NCI-H524 treated with DMSO at 0.1 percent for 48 hours (cell line): ENCODE measurements at regions not wholly inside any gene's neighbourhood (a gene's known extent, or its start where the extent isn't known, plus 50 kb on each side); places are given as distances from the start of the nearest gene placed in this dataset.
"Not testable (repeated sequence)": the region's sequence is repeated elsewhere in the genome, so short reads cannot be mapped to it uniquely, and the experiment has no call there.

ENCODE experiments used
- DNase-seq: peaks from one replicate; lab custom pipeline; 2025; lab: John Stamatoyannopoulos, UW

- not testable (repeated sequence) for DNase-seq
Measured at GRCh38 chr5:126155298-126155697, 267.9 kb upstream of the GRAMD2B start.

- DNase-seq = no peak
Measured at GRCh38 chr5:126166368-126166767, 256.8 kb upstream of the GRAMD2B start.

- DNase-seq = no peak
Measured at GRCh38 chr5:126168785-126169184, 254.4 kb upstream of the GRAMD2B start.

DNA sequence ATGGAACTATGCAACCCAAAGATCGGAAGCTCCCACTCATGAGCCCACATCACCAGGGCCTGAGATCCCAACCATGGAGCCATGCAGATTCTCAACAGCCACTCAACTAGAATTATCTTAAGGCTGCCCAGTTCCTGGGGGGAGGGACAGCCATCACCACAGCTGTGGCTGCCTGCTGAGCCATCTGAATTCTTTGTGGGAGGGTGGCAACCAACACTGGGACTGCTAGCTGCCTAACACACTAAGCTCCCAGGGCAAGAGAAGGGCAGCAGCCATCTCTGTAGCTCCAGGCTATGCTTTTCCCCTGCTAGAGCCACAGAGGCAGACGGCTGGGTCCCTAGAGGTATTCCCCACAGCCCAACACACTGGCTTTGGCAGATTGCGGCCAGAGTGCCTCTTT, 251.3 kb upstream of the GRAMD2B start:
- no peak for DNase-seq

DNA sequence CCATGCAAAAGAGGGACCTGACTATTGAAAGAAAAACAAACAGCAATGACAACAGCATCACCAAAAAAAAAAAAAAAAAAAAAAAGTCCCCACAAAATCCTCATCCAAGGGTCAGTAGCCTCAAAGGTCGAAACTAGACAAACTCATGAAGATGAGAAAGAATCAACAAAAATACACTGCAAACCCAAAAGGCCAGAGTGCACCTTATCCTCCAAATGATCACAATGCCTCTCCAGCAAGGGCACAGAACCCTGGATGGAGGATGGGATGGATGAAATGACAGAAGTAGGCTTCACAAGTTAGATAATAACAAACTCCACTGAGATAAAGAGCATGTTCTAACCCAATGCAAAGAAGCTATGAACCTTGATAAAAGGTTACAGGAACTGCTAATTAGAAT, 250.4 kb upstream of the GRAMD2B start:
- DNase-seq = no peak

GRCh38 chr5:126178521-126178920, 244.7 kb upstream of the GRAMD2B start:
- no peak for DNase-seq

GRCh38 chr5:126182971-126183695, 240.1 kb upstream of the GRAMD2B start:
- no peak for DNase-seq

DNA sequence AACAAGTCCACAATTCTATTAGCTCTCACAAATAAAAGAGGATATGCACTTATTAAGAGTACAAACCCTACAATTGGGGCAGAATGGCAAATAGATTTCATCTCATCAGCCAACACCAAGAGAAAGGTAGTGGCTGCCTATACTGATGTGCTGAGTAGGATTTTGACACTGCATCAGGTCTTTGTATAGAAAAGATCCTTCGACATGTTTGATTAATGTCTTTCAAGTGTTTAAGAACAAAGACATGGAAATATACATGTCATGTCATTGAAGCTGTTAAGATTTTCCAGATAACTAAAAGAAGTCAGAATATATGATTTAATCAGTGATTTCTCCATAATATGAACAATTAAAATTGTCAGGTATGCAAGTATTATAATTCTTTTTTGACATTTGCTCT, 238.7 kb upstream of the GRAMD2B start:
- DNase-seq = no peak

GRCh38 chr5:126186210-126186609, 237.0 kb upstream of the GRAMD2B start:
- no peak for DNase-seq

DNA sequence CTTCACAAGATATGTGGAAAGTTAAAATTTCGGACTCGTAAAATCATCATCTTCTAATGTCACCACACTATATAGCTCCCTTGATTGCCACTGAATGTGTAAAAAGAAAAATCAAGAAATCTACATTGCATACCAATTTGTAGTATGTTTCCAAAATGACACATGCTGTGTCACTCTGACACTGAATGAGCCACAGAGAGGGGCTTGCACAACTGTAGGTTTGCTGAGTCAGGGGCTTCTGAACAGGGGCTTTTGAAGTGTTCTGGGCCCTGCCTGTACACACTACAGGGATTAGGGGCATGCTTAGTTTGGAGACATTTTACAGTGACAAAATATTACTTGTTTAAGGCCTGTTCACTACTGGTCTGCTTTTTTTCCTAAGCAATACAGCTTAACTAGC, 234.4 kb upstream of the GRAMD2B start:
- no peak for DNase-seq

GRCh38 chr5:126189231-126189630, 234.0 kb upstream of the GRAMD2B start:
- no peak for DNase-seq

DNA sequence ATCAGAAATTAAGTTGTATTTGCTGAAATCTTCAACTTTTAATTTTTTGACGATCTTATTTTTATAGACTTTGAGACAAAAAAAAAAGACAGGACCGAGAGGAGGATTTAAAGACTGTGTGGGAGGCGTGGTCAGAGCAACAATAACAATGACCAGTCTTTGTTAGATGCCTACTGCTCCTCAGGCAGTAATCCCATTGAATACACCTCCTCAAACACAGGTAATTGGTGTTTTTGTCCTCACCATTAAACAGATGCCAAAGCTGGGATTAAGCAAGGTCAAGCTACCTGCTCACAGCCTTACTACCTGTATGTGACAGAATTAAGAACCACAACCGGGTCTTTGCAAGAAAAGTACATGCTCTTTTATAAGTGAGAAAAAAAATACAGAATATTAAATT, 233.3 kb upstream of the GRAMD2B start:
- no peak for DNase-seq

DNA sequence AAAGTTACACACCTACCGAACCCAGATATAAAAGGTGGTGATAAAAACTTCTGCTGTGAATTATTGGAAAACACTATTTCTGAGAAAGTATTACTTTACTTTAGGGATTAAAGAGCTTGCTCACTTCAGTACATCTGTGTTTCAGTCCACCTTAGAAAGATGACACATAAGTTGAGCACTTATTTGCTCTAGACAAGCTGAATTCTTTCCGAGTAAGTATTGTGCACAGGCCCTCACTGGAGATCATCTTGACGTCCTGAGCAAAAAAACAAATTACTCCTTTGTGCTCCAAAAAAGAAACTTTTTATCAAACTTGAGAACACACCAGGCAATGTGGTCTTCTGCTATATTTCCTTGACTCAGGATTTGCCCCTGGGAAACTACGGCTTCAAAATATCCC, 231.0 kb upstream of the GRAMD2B start:
- no peak for DNase-seq

DNA sequence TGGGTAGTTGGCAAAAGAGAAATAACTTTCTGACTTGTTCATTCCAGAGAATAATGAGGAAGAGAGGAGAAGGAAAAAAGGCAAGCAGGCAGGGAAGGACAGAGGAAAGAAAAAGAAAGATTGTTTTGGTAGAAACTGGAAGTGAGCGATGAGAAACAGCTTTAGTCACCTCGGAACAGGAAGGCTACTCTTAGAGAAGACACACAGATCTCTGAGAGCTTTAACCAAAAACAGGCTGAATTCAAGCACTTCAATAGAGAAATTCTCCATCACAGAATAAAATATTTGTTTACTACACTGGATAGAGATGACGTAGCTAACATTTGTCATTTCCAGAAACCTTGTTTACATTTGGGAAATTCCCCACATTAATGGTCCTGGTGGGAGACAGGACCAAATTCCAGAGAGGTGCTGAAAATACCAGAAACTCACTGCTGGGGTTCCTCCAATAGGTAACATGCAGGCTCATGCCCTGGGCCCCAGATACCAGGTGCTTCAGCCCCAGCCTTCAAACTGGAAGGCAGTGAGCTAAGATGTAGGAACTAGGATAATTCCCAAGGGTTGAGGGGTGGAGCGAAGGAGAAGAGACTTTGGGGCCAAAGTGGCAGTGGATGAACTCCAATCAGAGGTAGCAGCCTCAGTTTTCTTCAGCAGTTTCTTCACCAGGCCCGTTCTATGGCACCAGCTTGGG, 227.7 kb upstream of the GRAMD2B start:
- no peak for DNase-seq

- no peak for DNase-seq
Measured at GRCh38 chr5:126198531-126198930, 224.7 kb upstream of the GRAMD2B start.

DNA sequence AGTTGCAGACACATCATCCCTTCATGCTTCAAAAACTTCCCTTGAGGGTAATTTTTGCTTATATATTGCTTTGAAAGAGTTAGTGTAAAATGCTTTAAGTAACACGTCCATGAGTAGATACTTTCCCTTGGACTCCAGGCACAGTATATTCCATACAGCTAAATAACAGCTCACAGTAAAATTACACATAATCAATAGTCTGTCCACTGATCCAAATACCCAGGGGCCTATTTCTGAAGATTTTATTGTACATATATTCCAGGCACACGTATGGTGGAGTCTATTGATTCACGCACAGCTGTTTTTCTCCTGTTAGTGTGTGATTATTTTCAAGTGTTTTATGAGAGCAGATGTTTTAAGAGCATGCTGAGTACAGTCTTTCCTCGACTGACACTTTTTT, 223.7 kb upstream of the GRAMD2B start:
- DNase-seq = no peak

GRCh38 chr5:126208691-126209090, 214.5 kb upstream of the GRAMD2B start:
- no peak for DNase-seq

DNA sequence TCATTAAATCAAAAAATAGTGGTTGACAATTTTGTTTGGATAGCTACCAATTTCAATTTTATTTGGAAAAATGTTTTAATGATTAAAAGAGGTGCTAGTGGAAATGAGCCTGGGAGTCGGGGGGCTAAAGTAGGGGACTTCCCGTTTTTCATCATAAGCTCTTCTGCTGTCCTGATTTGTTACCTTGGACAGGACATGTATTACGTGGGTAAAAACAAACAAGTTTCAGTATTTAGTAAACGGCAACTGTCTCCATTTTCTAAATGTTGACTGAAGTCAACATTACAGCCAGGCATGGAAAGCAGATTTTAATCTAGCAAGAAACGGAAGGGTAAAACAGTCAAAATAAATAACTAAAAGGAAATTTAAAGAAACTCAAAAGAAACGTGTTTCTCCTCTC, 212.3 kb upstream of the GRAMD2B start:
- no peak for DNase-seq

- DNase-seq = no peak
Measured at GRCh38 chr5:126219616-126220015, 203.6 kb upstream of the GRAMD2B start.

DNA sequence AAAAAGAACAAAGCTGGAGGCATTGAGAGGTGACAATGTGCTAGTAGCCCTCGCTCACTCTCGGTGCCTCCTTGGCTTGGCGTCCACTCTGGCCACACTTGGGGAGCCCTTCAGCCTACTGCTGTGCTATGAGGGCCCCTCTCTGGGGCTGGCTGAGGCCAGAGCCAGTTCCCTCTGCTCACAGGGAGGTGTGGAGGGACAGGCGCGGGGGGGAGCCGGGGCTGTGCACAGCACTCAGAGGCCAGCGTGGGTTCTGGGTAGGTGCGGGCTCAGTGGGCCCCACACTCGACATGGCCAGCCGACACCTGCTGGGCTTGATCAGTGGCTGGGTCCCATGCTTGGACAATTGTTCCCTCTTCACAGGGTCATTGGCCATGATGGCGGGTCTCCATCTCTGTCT, 202.5 kb upstream of the GRAMD2B start:
- DNase-seq = no peak

GRCh38 chr5:126228934-126229333, 194.3 kb upstream of the GRAMD2B start:
- DNase-seq = no peak

DNA sequence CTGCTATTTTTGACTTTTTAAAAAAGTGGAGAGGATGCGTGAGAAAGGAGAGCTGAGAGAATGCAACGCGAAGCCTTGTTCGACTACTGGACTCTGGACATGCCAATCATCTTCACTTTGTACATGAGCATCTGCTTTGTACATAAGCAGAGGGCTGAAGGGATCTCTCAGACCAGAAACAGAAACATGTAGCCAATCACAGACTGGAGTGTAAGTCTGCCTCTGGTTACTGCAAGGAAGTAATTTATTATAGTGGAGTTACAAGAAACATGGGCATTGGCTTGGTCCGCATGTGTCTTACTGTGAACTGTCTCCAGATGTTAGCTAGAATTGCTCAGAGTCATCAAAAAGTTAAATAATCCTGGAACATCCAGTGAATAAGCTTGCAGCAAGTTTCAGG, 190.0 kb upstream of the GRAMD2B start:
- DNase-seq = no peak

- DNase-seq = no peak
Measured at GRCh38 chr5:126234563-126235195, 188.5 kb upstream of the GRAMD2B start.
